Skeletal muscle tissue (tissue), 3 donors: ENCODE measurements at regions not wholly inside any gene's neighbourhood (a gene's known extent, or its start where the extent isn't known, plus 50 kb on each side); places are given as distances from the start of the nearest gene placed in this dataset.

Experiments
- H3K27ac ChIP-seq: one replicate; pipeline ENCODE4 v1.7.0; 2013; ENCODE audit warnings: mild to moderate bottlenecking, low read depth, low read length, inconsistent platforms
- H3K27me3 ChIP-seq, 3 donors: one replicate each; pipeline ENCODE4 v1.7.0; 2013; ENCODE audit warnings: low read length in 3 of 3; ENCODE audit not compliant: control insufficient read depth in 3 of 3, insufficient read depth in 3 of 3
- H3K36me3 ChIP-seq, 3 donors: one replicate each; pipeline ENCODE4 v1.7.0; 2013; ENCODE audit warnings: low read length in 3 of 3; ENCODE audit not compliant: control insufficient read depth in 3 of 3, insufficient read depth in 3 of 3
- H3K4me1 ChIP-seq, 3 donors: one replicate each; pipeline ENCODE4 v1.7.0; 2013; ENCODE audit warnings: low read length in 3 of 3, mild to moderate bottlenecking in 3 of 3; ENCODE audit not compliant: control insufficient read depth in 3 of 3, insufficient read depth in 3 of 3
- H3K4me3 ChIP-seq, 3 donors: one replicate each; pipeline ENCODE4 v1.7.0; 2013; ENCODE audit warnings: low read length in 3 of 3
- H3K9ac ChIP-seq, 3 donors: one replicate each; pipeline ENCODE4 v1.7.0; 2013; ENCODE audit warnings: low read length in 3 of 3, mild to moderate bottlenecking in 3 of 3, moderate library complexity in 2 of 3, low read depth in 1 of 3
- H3K9me3 ChIP-seq, 3 donors: one replicate each; pipeline ENCODE4 v1.7.0; 2013; ENCODE audit warnings: low read length in 3 of 3; ENCODE audit not compliant: control insufficient read depth in 3 of 3
- donor health status: Osteomylitis.

DNA sequence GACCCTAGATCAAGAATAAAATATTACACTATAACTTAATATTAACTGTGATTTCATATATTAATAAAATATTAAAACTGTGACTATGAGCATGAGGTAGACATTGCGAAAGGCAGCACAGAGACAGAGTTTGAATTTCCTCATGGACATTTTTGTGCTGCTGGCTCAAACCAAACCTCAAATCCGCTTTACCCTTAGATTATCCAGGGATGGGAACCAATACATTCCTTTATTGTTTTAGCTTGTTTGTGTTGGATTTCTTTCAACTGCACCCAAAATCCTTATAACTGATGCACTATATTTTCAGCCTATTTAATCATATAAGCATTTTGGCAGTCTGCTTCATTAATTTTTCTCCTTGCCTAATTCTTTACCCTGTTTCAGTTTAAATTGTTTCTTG is 436.7 kb downstream of the ATP23 start:
- no peaks in the 10 kb centered on the region for H3K27me3 ChIP-seq
- H3K27ac ChIP-seq: no peak overlapping the region
- H3K4me1 ChIP-seq: no peaks in the 10 kb centered on the region
- no peak overlapping the region for H3K4me3 ChIP-seq
- H3K9me3 ChIP-seq: no peaks in the 10 kb centered on the region
- no peaks in the 10 kb centered on the region for H3K36me3 ChIP-seq
- no peak overlapping the region for H3K9ac ChIP-seq

DNA sequence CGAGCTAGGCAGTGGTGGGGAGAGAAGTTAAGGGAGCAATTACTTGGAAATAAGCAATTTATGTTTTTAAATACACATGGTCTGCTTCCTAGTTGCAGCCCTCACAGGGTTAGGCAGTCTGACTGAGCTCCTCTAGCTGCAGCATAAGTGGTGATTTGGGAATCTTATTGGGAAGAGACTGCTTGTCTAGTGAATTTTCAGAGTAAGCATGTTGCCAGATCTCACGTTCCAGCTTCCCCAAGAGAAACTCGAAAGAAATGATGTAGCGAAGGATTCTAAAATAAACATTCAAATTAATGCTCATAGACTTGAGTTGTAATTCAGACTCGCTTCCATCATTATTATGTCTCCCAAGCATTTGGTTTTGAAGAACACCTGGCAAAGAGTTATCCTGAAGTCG is 440.2 kb downstream of the ATP23 start:
- Histone ChIP-seq H3K4me3 (no peak overlapping the region), H3K36me3 (no peaks in the 10 kb centered on the region), H3K27ac (no peak overlapping the region), H3K27me3 (no peaks in the 10 kb centered on the region), H3K9me3 (no peaks in the 10 kb centered on the region), H3K9ac (no peak overlapping the region), H3K4me1 (no peaks in the 10 kb centered on the region)

DNA sequence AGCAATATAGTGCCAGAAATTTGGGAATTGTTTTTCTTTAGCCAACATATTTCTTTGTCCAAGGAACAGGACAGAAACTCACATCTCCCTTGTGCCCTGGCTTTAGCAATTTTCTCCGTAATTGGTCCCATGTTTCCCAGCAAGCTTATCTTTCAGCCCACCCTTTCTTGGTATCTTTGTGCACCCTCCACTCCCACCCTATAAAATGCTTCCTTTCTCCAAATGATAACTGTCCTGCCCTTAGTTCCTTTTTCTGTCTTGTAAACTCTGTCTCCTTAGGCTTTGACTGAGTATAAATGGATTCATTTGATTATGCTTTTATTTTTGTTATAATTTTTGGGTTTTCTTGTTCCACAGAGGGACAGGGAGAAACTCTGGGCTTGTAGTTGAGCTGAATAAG is 442.8 kb downstream of the ATP23 start:
- no peaks in the 10 kb centered on the region for H3K9me3 ChIP-seq
- H3K9ac ChIP-seq: no peak overlapping the region
- no peaks in the 10 kb centered on the region for H3K27me3 ChIP-seq
- no peaks in the 10 kb centered on the region for H3K36me3 ChIP-seq
- H3K4me1 ChIP-seq: no peaks in the 10 kb centered on the region
- no peak overlapping the region for H3K27ac ChIP-seq
- no peak overlapping the region for H3K4me3 ChIP-seq

DNA sequence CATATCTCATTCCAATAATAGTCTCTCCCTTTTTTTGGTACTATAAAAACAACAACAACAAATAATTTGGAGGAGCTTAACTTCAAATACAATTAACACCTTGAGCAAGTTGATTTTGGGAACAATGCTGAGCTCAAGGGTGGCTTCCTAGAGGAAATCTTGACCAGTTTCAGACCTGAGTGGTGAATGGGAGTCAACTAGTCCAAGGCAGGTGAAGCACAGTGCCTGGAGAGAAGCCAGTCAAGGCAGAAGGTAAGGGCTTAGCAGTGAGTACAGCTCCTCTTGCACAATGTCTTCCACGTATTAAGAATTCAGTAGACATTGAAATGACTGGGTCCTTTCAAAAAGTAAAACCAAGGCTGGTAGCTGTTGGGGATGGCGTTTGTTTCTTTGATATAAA is 444.8 kb downstream of the ATP23 start:
- Histone ChIP-seq H3K4me1 (no peaks in the 10 kb centered on the region), H3K36me3 (no peaks in the 10 kb centered on the region), H3K27me3 (no peaks in the 10 kb centered on the region), H3K9ac (no peak overlapping the region), H3K9me3 (no peaks in the 10 kb centered on the region), H3K4me3 (no peak overlapping the region), H3K27ac (no peak overlapping the region)

DNA sequence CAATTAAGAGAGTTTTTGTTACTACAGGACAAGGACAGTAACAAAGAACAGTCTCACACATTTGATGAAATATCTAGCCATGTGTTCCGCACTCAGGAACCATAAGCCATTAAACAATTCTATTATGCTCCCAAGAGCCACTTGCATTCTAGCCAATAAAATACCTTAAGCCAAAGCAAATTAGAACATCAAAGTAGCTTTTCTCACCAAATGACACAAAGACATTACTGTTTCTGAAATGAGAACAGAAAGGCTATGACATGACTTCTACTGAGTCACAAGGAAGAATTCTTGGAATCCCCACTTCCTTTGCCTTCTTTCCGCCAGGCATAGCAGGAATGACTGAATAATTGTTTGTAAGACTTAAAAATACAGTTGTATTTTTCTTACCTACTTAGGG is 445.8 kb downstream of the ATP23 start:
- Histone ChIP-seq H3K36me3 (no peaks in the 10 kb centered on the region), H3K27ac (no peak overlapping the region), H3K4me3 (no peak overlapping the region), H3K9me3 (no peaks in the 10 kb centered on the region), H3K4me1 (no peaks in the 10 kb centered on the region), H3K9ac (no peak overlapping the region), H3K27me3 (no peaks in the 10 kb centered on the region)

DNA sequence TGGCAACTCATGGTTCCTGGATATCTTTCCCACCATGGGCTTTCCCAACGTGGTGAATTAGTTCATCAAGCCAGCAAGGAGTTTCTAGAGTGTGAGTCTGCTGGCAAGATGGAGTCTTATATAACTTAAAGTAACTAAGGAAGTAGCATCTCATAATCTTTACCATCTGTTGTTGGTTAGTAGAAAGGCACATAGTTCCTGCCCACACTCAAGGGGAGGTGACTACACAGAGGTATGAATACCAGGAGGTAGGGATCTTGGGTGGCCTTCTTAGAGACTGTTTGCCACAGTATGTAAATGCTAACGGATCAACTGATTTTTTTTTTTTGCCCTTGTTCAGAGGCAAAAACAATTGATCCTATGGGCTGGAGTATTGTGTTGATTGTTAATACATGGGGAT is 446.9 kb downstream of the ATP23 start:
- no peaks in the 10 kb centered on the region for H3K36me3 ChIP-seq
- H3K27ac ChIP-seq: no peak overlapping the region
- H3K9me3 ChIP-seq: no peaks in the 10 kb centered on the region
- H3K4me1 ChIP-seq: no peaks in the 10 kb centered on the region
- H3K4me3 ChIP-seq: no peak overlapping the region
- no peak overlapping the region for H3K9ac ChIP-seq
- H3K27me3 ChIP-seq: no peaks in the 10 kb centered on the region

DNA sequence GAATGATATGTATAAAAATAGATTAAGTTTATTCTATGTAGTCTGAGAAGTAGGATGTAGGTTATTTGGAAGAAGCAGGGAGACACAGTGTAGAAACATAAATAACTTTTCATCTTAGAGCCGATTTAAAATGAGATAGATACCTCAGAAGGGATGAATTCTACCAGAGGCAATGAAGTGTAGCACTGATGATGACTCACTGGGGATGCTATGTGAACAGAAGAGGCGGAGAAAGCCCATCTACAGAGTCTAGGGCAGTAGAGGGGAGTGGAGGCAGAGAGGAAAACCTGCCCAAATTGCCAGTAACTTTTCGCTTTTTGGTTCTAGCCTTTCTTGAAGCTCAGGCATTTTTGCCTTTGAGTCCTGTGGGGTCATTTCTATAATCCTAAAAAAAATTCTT is 451.8 kb downstream of the ATP23 start:
- H3K4me3 ChIP-seq: no peak overlapping the region
- H3K27ac ChIP-seq: no peak overlapping the region
- no peaks in the 10 kb centered on the region for H3K4me1 ChIP-seq
- no peaks in the 10 kb centered on the region for H3K27me3 ChIP-seq
- no peaks in the 10 kb centered on the region for H3K9me3 ChIP-seq
- no peak overlapping the region for H3K9ac ChIP-seq
- no peaks in the 10 kb centered on the region for H3K36me3 ChIP-seq

DNA sequence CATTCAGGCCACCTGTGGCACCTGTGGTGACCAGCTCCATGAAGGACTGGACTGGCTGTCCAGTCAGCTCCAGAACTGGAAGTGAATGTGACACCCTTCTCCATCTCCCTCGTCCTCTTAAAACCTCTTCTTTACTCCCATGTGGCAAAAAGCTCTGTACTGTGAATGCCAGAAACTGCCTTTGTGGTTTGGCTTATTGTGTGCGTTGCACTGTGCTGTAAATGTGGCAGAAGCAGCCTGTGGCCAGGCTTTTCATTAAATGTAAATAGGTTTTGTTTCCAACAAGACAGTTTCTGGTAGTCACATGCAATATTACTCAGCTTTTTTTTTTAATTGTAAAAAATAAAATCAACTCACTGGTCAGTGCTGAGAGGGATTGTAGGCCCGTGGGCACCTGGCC is 453.7 kb downstream of the ATP23 start:
- no peaks in the 10 kb centered on the region for H3K27me3 ChIP-seq
- no peak overlapping the region for H3K4me3 ChIP-seq
- no peak overlapping the region for H3K9ac ChIP-seq
- no peaks in the 10 kb centered on the region for H3K36me3 ChIP-seq
- no peak overlapping the region for H3K27ac ChIP-seq
- no peaks in the 10 kb centered on the region for H3K9me3 ChIP-seq
- no peaks in the 10 kb centered on the region for H3K4me1 ChIP-seq

DNA sequence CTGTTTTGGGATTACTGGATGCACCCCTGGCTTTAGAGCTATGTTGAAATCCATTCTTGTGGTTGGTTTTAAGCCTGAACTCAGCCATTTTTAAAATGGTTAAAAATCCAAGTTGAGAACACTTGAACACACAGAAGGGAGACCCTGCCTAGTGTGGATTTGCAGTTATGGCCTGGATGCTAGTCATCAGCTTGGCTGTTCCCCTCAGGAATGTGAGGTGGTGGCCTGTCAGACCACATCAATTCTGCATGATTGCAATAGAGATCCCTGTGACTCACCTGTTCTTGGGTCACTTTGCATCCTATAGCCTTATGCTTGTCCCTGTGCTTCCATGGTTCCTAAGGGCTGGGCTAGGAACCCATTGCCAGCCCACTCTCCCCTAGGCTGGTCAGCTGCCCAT is 454.1 kb downstream of the ATP23 start:
- H3K4me1 ChIP-seq: no peaks in the 10 kb centered on the region
- H3K36me3 ChIP-seq: no peaks in the 10 kb centered on the region
- H3K9ac ChIP-seq: no peak overlapping the region
- H3K4me3 ChIP-seq: no peak overlapping the region
- no peak overlapping the region for H3K27ac ChIP-seq
- H3K27me3 ChIP-seq: no peaks in the 10 kb centered on the region
- H3K9me3 ChIP-seq: no peaks in the 10 kb centered on the region

DNA sequence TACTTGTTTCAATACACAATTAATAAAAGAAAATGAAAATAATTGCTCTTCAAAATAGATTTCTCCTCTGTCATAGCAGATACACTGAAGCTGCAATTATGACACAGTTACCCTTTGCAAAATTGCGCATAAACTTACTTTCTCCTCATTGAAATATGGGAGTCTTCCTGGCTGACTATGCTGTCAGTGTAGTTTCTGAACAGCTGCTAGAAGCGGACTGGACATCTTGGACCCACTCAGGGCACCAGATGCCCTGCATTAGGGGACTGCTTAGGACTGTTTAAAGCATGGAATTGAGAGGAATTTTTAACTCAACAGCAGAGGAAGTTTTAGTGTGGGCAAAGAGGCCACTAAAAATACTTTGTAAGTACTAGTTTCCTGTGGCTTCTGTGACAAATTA is 454.9 kb downstream of the ATP23 start:
- Histone ChIP-seq H3K4me1 (no peaks in the 10 kb centered on the region), H3K9me3 (no peaks in the 10 kb centered on the region), H3K36me3 (no peaks in the 10 kb centered on the region), H3K4me3 (no peak overlapping the region), H3K27ac (no peak overlapping the region), H3K27me3 (no peaks in the 10 kb centered on the region), H3K9ac (no peak overlapping the region)

DNA sequence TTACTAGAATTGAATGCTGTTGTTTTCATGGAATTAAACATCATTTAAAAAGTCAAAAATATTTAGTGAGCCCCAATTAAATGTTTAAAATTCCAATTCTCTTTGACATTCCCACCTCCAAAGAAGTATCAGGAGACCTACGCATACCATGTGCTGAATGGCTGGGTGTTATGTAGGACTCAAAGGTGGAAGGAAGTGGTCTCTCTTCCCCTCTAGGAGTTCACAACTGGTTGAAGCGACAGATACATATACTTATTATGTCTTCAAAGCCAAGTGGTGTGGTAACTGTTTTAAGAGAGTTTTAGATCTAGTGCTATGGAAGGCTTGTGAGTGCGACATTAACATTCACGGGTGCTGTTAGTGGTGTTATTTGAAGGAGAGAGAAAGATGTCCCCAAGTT is 464.0 kb downstream of the ATP23 start:
- Histone ChIP-seq H3K4me1 (peaks cover 0 to 3% (median 0%) of the 10 kb centered on the region in 3 donors), H3K4me3 (no peak overlapping the region), H3K27ac (no peak overlapping the region), H3K9me3 (no peaks in the 10 kb centered on the region), H3K27me3 (no peaks in the 10 kb centered on the region), H3K9ac (no peak overlapping the region), H3K36me3 (no peaks in the 10 kb centered on the region)
